HG03457 (cell line): ENCODE measurements at regions not wholly inside any gene's neighbourhood (a gene's known extent, or its start where the extent isn't known, plus 50 kb on each side); places are given as distances from the start of the nearest gene placed in this dataset.

Experiments used
- ATAC-seq: cut with Tn5 transposase; IDR thresholded peaks from one replicate; pipeline ENCODE4 v1.9.1; 2021; ENCODE audit warnings: moderate number of reproducible peaks; ENCODE audit not compliant: unreplicated experiment

- ATAC-seq, result no peak
Measured at GRCh38 chr22:49119551-49119952, 708.1 kb downstream of the BRD1 start.

GRCh38 chr22:49118065-49118464, 709.6 kb downstream of the BRD1 start:
- ATAC-seq, result no peak

- no peak for ATAC-seq
Measured at GRCh38 chr22:49117486-49117885, 710.2 kb downstream of the BRD1 start.

- ATAC-seq, result no peak
Measured at GRCh38 chr22:49116486-49117120, 711.1 kb downstream of the BRD1 start.

GRCh38 chr22:49116021-49116420, 711.7 kb downstream of the BRD1 start:
- ATAC-seq, result no peak

- ATAC-seq, result no peak
Measured at GRCh38 chr22:49115197-49115596, 712.5 kb downstream of the BRD1 start.

GRCh38 chr22:49113758-49114157, 713.9 kb downstream of the BRD1 start:
- ATAC-seq, result no peak

GRCh38 chr22:49112661-49113626, 714.7 kb downstream of the BRD1 start:
- ATAC-seq, result no peak

GRCh38 chr22:49112176-49112575, 715.5 kb downstream of the BRD1 start:
- ATAC-seq, result no peak

- ATAC-seq, result no peak
Measured at GRCh38 chr22:49111085-49111484, 716.6 kb downstream of the BRD1 start.

GRCh38 chr22:49108636-49109315, 718.9 kb downstream of the BRD1 start:
- no peak for ATAC-seq

- no peak for ATAC-seq
Measured at GRCh38 chr22:49107961-49108530, 719.6 kb downstream of the BRD1 start.

GRCh38 chr22:49107561-49107960, 720.1 kb downstream of the BRD1 start:
- ATAC-seq, result no peak

- no peak for ATAC-seq
Measured at GRCh38 chr22:49106842-49107152, 720.9 kb downstream of the BRD1 start.

- ATAC-seq, result no peak
Measured at GRCh38 chr22:49106096-49106841, 721.4 kb downstream of the BRD1 start.

GRCh38 chr22:49104434-49104833, 723.2 kb downstream of the BRD1 start:
- ATAC-seq, result no peak

GRCh38 chr22:49103314-49104059, 724.2 kb downstream of the BRD1 start:
- ATAC-seq, result no peak

GRCh38 chr22:49102367-49102766, 725.3 kb downstream of the BRD1 start:
- no peak for ATAC-seq

- ATAC-seq, result no peak
Measured at GRCh38 chr22:49101873-49102272, 725.8 kb downstream of the BRD1 start.

GRCh38 chr22:49101225-49101624, 726.4 kb downstream of the BRD1 start:
- no peak for ATAC-seq
